ENCODE measurements at regions not wholly inside any gene's neighbourhood (a gene's known extent, or its start where the extent isn't known, plus 50 kb on each side); places are given as distances from the start of the nearest gene placed in this dataset.

DNA sequence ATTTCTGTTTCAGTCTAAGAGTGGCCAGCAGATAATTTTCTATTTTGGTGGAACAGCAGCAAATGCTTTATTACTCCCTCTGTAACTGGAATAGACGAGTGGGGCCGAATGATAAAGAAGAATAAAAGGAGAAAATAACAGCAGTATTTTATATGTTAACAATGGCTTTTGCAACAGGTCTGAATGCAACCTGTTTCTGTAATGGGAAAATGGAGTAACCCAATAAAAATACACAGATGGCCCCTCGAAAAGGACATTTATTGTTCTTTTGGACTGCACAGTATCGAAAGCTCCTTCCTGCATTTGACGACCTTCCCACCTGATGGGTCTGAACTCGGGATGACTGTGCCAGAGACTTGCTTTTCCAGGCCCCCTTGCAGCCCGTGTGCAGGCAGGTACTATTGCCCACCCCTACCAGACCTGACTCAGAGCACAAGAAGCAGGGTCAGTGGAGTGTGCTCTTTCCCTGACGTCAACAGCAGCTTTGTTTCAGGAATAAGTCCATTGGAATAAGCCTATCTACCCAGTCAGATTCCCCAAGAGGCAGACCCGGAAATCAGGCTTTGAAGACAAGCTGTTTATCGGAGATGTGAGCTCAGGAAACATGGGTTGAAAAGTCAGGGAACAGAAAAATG is 306.5 kb upstream of the NEBL start:
- TF ChIP-seq CEBPB (IDR thresholded peaks at IDR 0.05) (no peak), EP300 (IDR thresholded peaks at IDR 0.05; ENCODE audit: borderline replicate concordance) (no peak)
- TF ChIP-seq, protein P1, sequence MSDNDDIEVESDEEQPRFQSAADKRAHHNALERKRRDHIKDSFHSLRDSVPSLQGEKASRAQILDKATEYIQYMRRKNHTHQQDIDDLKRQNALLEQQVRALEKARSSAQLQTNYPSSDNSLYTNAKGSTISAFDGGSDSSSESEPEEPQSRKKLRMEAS (IDR thresholded peaks at IDR 0.05), result no peak

All from Ishikawa (cell line).